VCaP (cell line): ENCODE measurements at regions not wholly inside any gene's neighbourhood (a gene's known extent, or its start where the extent isn't known, plus 50 kb on each side); places are given as distances from the start of the nearest gene placed in this dataset.

Experiments used
- H3K27ac ChIP-seq: fragments of 450-650 bp; 2 replicates; pipeline ENCODE4 v1.5.1; 2017
- CTCF ChIP-seq: fragments of 450-650 bp; conservative IDR thresholded peaks from 2 replicates; pipeline ENCODE4 v1.5.1; 2017; ENCODE audit warnings: mild to moderate bottlenecking, moderate library complexity

GRCh38 chr2:151032741-151033191 lies 228.9 kb downstream of the RBM43 start:
- H3K27ac ChIP-seq: no peak overlapping the region
- TF ChIP-seq CTCF: no peak

GRCh38 chr2:151030663-151031230 lies 230.9 kb downstream of the RBM43 start:
- H3K27ac ChIP-seq: no peak overlapping the region
- 0 out of 2 replicates have a peak, but pooled peaks have one; percentile 8 for TF ChIP-seq CTCF

GRCh38 chr2:151029406-151030157 lies 232.1 kb downstream of the RBM43 start:
- no peak overlapping the region for H3K27ac ChIP-seq
- no peak for TF ChIP-seq CTCF

- TF ChIP-seq CTCF: no peak
- no peak overlapping the region for H3K27ac ChIP-seq
Measured at GRCh38 chr2:151028691-151029176, 232.9 kb downstream of the RBM43 start.

- TF ChIP-seq CTCF: no peak
- no peak overlapping the region for H3K27ac ChIP-seq
Measured at GRCh38 chr2:151027151-151027550, 234.5 kb downstream of the RBM43 start.

GRCh38 chr2:151025816-151026215 lies 235.8 kb downstream of the RBM43 start:
- TF ChIP-seq CTCF: no peak
- H3K27ac ChIP-seq: no peak overlapping the region

- no peak for TF ChIP-seq CTCF
Measured at GRCh38 chr2:151024696-151025251, 236.9 kb downstream of the RBM43 start.

More at GRCh38 chr2:151024696-151025251, 236.9 kb downstream of the RBM43 start:
- no peak overlapping the region for H3K27ac ChIP-seq
